SK-N-SH (cell line): ENCODE measurements at regions not wholly inside any gene's neighbourhood (a gene's known extent, or its start where the extent isn't known, plus 50 kb on each side); places are given as distances from the start of the nearest gene placed in this dataset.

Source experiments
- CTCF ChIA-PET: fragments of 300-600, 350-600 bp; formaldehyde crosslinking; extraction: SDS; loops from one replicate; lab custom pipeline; 2021; lab: Yijun Ruan, JAX
- POLR2A ChIA-PET: fragments of 350-600 bp; sonication (Branson Sonifier 250); formaldehyde crosslinking; extraction: SDS; loops from one replicate; lab custom pipeline; 2020; ENCODE audit warnings: antibody characterized with exemption, inconsistent platforms; lab: Yijun Ruan, JAX
- DNase-seq: peaks from one replicate; pipeline ENCODE4 v3.0.0; 2012
- H2AFZ ChIP-seq: fragments of 200-600 bp; sonication (generic); 2 replicates; pipeline ENCODE4 v1.8.1; 2016; ENCODE audit warnings: antibody characterized with exemption, mild to moderate bottlenecking, low read depth
- H3F3A ChIP-seq: fragments of 200-600 bp; sonication (generic); replicated peaks from 2 replicates; pipeline ENCODE3; 2016; ENCODE audit warnings: antibody characterized with exemption, mild to moderate bottlenecking; ENCODE audit not compliant: insufficient read depth
- H3K27ac ChIP-seq, 2 experiments: fragments of 200-500 bp in 1 of 2; fragments of 200-600 bp in 1 of 2; sonication (Bioruptor generic) in 1 of 2; sonication (generic), shearing (Covaris generic) in 1 of 2; 2 replicates each; pipeline versions ENCODE4 v1.5.1 to v1.6.1; 2014 to 2016; ENCODE audit warnings: low read depth in 2 of 2, inconsistent platforms in 1 of 2, low read length in 1 of 2, mild to moderate bottlenecking in 1 of 2, mixed read lengths in 1 of 2
- H3K27me3 ChIP-seq: fragments of 200-600 bp; sonication (generic), shearing (Covaris generic); 2 replicates; pipeline ENCODE4 v1.6.1; 2016; ENCODE audit warnings: mixed run types; ENCODE audit not compliant: insufficient read depth
- H3K36me3 ChIP-seq, 2 experiments: fragments of 200-500 bp in 1 of 2; fragments of 200-600 bp in 1 of 2; sonication (Bioruptor generic) in 1 of 2; sonication (generic) in 1 of 2; replicated peaks in 1 of 2; 2 replicates each; pipeline versions ENCODE3 to v1.5.1; 2014 to 2016; ENCODE audit warnings: low read length in 1 of 2, mild to moderate bottlenecking in 1 of 2; ENCODE audit not compliant: insufficient read depth in 2 of 2, control insufficient read depth in 1 of 2
- H3K4me1 ChIP-seq, 2 experiments: fragments of 200-500 bp in 1 of 2; fragments of 200-600 bp in 1 of 2; sonication (Bioruptor generic) in 1 of 2; sonication (generic), shearing (Covaris generic) in 1 of 2; 2 replicates each; pipeline versions ENCODE4 v1.5.1 to v1.6.1; 2014 to 2016; ENCODE audit warnings: low read depth in 1 of 2, low read length in 1 of 2, mixed run types in 1 of 2; ENCODE audit not compliant: insufficient read depth in 2 of 2, control insufficient read depth in 1 of 2
- H3K4me2 ChIP-seq: fragments of 200-600 bp; sonication (generic), shearing (Covaris generic); 2 replicates; pipeline ENCODE4 v1.6.1; 2017; ENCODE audit warnings: mixed run types
- H3K4me3 ChIP-seq, 2 experiments: fragments of 200-500 bp in 1 of 2; fragments of 200-600 bp in 1 of 2; sonication (Bioruptor generic) in 1 of 2; sonication (generic), shearing (Covaris generic) in 1 of 2; 2 replicates each; pipeline versions ENCODE4 v1.5.1 to v1.8.1; 2014 to 2016; ENCODE audit warnings: low read depth in 2 of 2, inconsistent platforms in 1 of 2, low read length in 1 of 2, mild to moderate bottlenecking in 1 of 2, mixed read lengths in 1 of 2, moderate library complexity in 1 of 2
- H3K79me2 ChIP-seq: fragments of 200-600 bp; sonication (generic); 2 replicates; pipeline ENCODE4 v1.8.1; 2017; ENCODE audit warnings: mild to moderate bottlenecking; ENCODE audit not compliant: insufficient read depth
- H3K9ac ChIP-seq: fragments of 200-600 bp; sonication (generic); 2 replicates; pipeline ENCODE4 v1.6.1; 2017; ENCODE audit warnings: mixed run types
- H3K9me2 ChIP-seq: fragments of 200-600 bp; sonication (generic); 2 replicates; pipeline ENCODE4 v1.6.1; 2017; ENCODE audit warnings: mixed run types
- H3K9me3 ChIP-seq: fragments of 200-600 bp; sonication (generic); 2 replicates; pipeline ENCODE4 v1.6.1; 2017; ENCODE audit warnings: mixed run types, mild to moderate bottlenecking, moderate library complexity
- H4K20me1 ChIP-seq: fragments of 200-600 bp; sonication (generic); 2 replicates; pipeline ENCODE4 v1.6.1; 2017; ENCODE audit warnings: mild to moderate bottlenecking, mixed run types; ENCODE audit not compliant: insufficient read depth
- CHD2 ChIP-seq: fragments of 150-350 bp; IDR thresholded peaks from 2 replicates; pipeline ENCODE4 v1.6.1; 2018; ENCODE audit warnings: low read length; ENCODE audit not compliant: partially characterized antibody
- ELF1 ChIP-seq: IDR thresholded peaks from 2 replicates; pipeline ENCODE4 v1.4.0; 2012
- EP300 ChIP-seq, 2 experiments: IDR thresholded peaks; 2 replicates each; pipeline versions ENCODE4 v1.4.0 to v1.6.1; 2012; ENCODE audit warnings: borderline replicate concordance in 1 of 2, low read depth in 1 of 2, low read length in 1 of 2
- EZH2phosphoT487 ChIP-seq: fragments of 200-600 bp; sonication (generic); IDR thresholded peaks from 2 replicates; pipeline ENCODE4 v1.6.1; 2017; ENCODE audit warnings: low read depth, mixed run types, mild to moderate bottlenecking, antibody characterized with exemption, moderate library complexity, borderline replicate concordance
- FOXJ3 ChIP-seq: sonication (generic); formaldehyde crosslinking; IDR thresholded peaks from 2 replicates; pipeline ENCODE4 v1.5.1; 2020; ENCODE audit warnings: mild to moderate bottlenecking, missing genetic modification reagents
- FOXM1 ChIP-seq: IDR thresholded peaks from 2 replicates; pipeline ENCODE4 v1.4.0; 2012; ENCODE audit warnings: low read depth, mild to moderate bottlenecking
- JUND ChIP-seq: IDR thresholded peaks from 2 replicates; pipeline ENCODE4 v1.4.0; 2012
- MAX ChIP-seq: IDR thresholded peaks from 2 replicates; pipeline ENCODE4 v1.4.0; 2012; ENCODE audit warnings: low read depth
- MXI1 ChIP-seq: IDR thresholded peaks from 2 replicates; pipeline ENCODE4 v1.6.1; 2012; ENCODE audit warnings: mild to moderate bottlenecking, low read depth, low read length, improper control_type of control experiment
- POLR2AphosphoS5 ChIP-seq: IDR thresholded peaks from 2 replicates; pipeline ENCODE4 v1.6.1; 2012; ENCODE audit warnings: low read depth, low read length
- RAD21 ChIP-seq: IDR thresholded peaks from 2 replicates; pipeline ENCODE4 v1.6.1; 2012; ENCODE audit warnings: mild to moderate bottlenecking, low read length
- RCOR1 ChIP-seq: fragments of 150-350 bp; IDR thresholded peaks from 2 replicates; pipeline ENCODE4 v1.6.1; 2017; ENCODE audit warnings: antibody characterized with exemption, low read length
- RXRA ChIP-seq: IDR thresholded peaks from 2 replicates; pipeline ENCODE4 v1.4.0; 2012; ENCODE audit warnings: low read depth, mild to moderate bottlenecking, borderline replicate concordance
- TCF12 ChIP-seq: IDR thresholded peaks from 2 replicates; pipeline ENCODE4 v1.4.0; 2012
- USF2 ChIP-seq: fragments of 150-350 bp; IDR thresholded peaks from 2 replicates; pipeline ENCODE4 v1.6.1; 2017; ENCODE audit warnings: antibody characterized with exemption, low read length, low read depth, borderline replicate concordance
- YY1 ChIP-seq: IDR thresholded peaks from 2 replicates; pipeline ENCODE4 v1.4.0; 2012; ENCODE audit warnings: low read depth, mild to moderate bottlenecking
- WGBS: methylation state at CpG from one replicate; pipeline ENCODE4 v1.1.6; 2017; ENCODE audit warnings: low lambda C conversion rate; 5-methylcytosine and 5-hydroxymethylcytosine counted together
- TF ChIP-seq, protein P1 (sequence below): IDR thresholded peaks from 2 replicates; pipeline ENCODE4 v1.4.0; 2012; ENCODE audit warnings: low read depth, borderline replicate concordance
- TF ChIP-seq, protein P2 (sequence below): fragments of 150-350 bp; IDR thresholded peaks from 2 replicates; pipeline ENCODE4 v1.6.1; 2016; ENCODE audit warnings: mild to moderate bottlenecking, low read depth, low read length

DNA sequence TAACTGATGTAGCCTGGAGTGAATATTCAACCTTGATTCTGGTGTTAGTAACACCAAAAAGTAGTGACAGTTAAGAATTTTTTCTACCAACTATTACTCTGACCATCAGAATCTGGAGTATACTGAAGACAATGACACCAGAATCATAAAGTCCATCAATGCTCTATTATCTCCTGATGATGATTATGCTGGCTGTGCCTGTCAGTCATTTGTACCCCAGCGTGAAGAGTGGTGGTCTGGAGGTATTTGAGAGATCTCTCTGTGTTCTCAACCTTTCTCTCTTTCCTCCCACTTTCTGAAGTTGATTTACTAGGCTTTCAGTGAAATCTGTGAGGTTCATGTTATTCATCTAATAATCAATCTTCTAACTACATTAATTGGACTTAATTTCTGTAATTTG lies 615.4 kb downstream of the SLC16A7 start:
- Histone ChIP-seq H3K9ac (no peak overlapping the region), H3K27me3 (no peaks in the 10 kb centered on the region), H3K36me3 (no peaks in the 10 kb centered on the region), H3K9me2 (no peaks in the 10 kb centered on the region), H4K20me1 (no peaks in the 10 kb centered on the region), H3F3A (no peaks in the 10 kb centered on the region), H3K4me1 (no peaks in the 10 kb centered on the region), H2AFZ (no peak overlapping the region), H3K27ac (no peak overlapping the region), H3K4me2 (no peak overlapping the region), H3K79me2 (no peaks in the 10 kb centered on the region), H3K9me3 (no peaks in the 10 kb centered on the region), H3K4me3 (no peak overlapping the region)
- POLR2A ChIA-PET: no interaction called here
- no peak for DNase-seq
- WGBS: 10% methylated on average over 1 of the region's 1 CpG
- CTCF ChIA-PET: no interaction called here
- TF ChIP-seq, protein P1, sequence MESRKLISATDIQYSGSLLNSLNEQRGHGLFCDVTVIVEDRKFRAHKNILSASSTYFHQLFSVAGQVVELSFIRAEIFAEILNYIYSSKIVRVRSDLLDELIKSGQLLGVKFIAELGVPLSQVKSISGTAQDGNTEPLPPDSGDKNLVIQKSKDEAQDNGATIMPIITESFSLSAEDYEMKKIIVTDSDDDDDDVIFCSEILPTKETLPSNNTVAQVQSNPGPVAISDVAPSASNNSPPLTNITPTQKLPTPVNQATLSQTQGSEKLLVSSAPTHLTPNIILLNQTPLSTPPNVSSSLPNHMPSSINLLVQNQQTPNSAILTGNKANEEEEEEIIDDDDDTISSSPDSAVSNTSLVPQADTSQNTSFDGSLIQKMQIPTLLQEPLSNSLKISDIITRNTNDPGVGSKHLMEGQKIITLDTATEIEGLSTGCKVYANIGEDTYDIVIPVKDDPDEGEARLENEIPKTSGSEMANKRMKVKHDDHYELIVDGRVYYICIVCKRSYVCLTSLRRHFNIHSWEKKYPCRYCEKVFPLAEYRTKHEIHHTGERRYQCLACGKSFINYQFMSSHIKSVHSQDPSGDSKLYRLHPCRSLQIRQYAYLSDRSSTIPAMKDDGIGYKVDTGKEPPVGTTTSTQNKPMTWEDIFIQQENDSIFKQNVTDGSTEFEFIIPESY: no peak
- TF ChIP-seq USF2 (no peak), RCOR1 (no peak), TCF12 (no peak), EP300 (IDR thresholded peaks at IDR 0.05; ENCODE audit: borderline replicate concordance in 1 of 2, low read depth in 1 of 2, low read length in 1 of 2) (no peak), YY1 (no peak), RXRA (no peak), ELF1 (no peak), MAX (no peak), CHD2 (no peak), MXI1 (no peak), FOXJ3 (CRISPR knock-in tag) (no peak), RAD21 (no peak), JUND (no peak), FOXM1 (no peak), EZH2phosphoT487 (no peak), POLR2AphosphoS5 (no peak)
- TF ChIP-seq, protein P2, sequence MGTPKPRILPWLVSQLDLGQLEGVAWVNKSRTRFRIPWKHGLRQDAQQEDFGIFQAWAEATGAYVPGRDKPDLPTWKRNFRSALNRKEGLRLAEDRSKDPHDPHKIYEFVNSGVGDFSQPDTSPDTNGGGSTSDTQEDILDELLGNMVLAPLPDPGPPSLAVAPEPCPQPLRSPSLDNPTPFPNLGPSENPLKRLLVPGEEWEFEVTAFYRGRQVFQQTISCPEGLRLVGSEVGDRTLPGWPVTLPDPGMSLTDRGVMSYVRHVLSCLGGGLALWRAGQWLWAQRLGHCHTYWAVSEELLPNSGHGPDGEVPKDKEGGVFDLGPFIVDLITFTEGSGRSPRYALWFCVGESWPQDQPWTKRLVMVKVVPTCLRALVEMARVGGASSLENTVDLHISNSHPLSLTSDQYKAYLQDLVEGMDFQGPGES: no peak
